NCI-H2029 treated with DMSO at 0.1 percent for 48 hours (cell line): ENCODE measurements at regions not wholly inside any gene's neighbourhood (a gene's known extent, or its start where the extent isn't known, plus 50 kb on each side); places are given as distances from the start of the nearest gene placed in this dataset.

Experiments used
- DNase-seq: peaks from one replicate; lab custom pipeline; 2025; lab: John Stamatoyannopoulos, UW

- DNase-seq: no peak
Observed at GRCh38 chr3:111012388-111013248, 59.0 kb upstream of the NECTIN3 start.
